A204.1 (cell line): ENCODE measurements at regions not wholly inside any gene's neighbourhood (a gene's known extent, or its start where the extent isn't known, plus 50 kb on each side); places are given as distances from the start of the nearest gene placed in this dataset.
"Not testable (repeated sequence)": the region's sequence is repeated elsewhere in the genome, so short reads cannot be mapped to it uniquely, and the experiment has no call there.

ENCODE experiments used
- FAIRE-seq: peaks from 2 replicates; lab custom pipeline; 2012; peaks lifted over from hg19 to GRCh38; lab: Jason Lieb, UNC

GRCh38 chr13:74570834-74571233 lies 436.6 kb upstream of the KLF12 start:
- no peak for FAIRE-seq

DNA sequence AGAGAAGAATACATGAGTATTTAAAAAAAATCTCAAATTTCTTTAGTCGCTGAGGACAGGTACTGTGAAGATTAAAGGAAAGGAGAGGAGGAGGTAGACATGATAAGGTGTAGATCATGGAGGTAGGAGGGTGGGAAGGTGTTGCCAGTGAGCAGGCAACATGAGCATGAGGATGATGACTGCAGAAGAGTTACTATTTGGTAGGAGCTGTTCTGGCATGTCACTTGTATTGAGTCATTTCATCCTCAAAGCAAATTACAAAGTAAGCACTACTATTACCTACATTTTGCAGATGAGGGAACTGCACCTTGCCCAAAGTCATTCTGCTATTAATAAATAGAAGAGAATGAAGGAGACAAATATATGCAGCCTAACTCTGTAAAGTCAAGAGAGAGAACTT lies 435.8 kb upstream of the KLF12 start:
- FAIRE-seq, result no peak

GRCh38 chr13:74569251-74569650 lies 435.0 kb upstream of the KLF12 start:
- FAIRE-seq, result no peak

DNA sequence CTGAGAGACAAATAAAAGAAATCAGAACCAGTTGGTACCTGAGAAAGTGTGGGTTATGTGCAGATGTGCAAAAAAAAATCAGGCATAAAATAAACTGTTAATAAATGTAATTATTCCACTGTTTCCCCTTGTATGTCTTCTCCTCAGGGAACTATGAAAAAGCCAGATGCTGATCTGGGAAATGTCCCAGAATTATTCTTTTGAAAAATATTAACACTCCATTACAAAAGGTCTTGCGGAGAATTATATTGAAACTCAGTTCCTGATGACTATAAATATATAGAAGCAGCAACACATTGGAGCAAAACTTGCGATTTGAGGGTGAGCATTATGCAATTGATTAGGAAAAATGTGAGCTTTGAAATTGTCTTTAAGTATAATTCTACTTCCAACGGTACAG lies 433.3 kb upstream of the KLF12 start:
- no peak for FAIRE-seq

DNA sequence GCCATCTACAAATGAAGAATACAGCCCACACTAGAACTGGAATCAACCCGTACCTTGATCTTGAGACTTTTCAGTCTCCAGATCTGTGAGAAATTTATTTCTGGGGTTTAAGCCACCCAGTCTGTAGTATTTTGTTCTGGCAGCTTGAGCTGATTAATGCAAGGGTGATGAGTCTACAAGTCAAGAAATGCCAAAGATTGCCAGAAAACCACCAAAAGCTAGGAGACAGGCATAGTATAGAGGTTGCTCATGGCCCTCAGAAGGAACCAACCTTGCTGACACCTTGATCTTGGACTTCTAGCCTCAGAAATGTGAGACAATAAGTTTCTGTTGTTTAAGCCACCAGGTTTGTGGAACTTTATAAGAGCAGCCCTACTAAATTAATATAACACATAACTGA lies 428.2 kb upstream of the KLF12 start:
- no peak for FAIRE-seq

DNA sequence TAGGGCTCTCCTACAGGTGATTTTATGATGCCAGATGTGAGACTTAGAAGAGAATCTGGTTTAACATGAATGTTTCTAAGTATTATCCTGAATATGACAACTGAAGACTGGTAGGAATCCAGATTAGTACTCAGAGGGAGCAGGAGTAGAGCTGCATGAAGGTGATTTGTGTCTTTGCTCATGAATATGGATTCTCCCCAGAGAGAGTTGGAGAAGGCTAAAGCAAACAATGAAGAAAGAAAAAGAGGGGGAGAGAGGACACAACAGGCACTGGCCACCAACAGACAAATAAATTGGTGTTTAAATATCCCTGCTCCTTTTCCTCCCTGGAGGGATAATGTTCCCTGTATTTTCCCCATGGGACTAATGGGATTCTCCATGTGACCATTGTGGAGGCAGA lies 427.0 kb upstream of the KLF12 start:
- no peak for FAIRE-seq

DNA sequence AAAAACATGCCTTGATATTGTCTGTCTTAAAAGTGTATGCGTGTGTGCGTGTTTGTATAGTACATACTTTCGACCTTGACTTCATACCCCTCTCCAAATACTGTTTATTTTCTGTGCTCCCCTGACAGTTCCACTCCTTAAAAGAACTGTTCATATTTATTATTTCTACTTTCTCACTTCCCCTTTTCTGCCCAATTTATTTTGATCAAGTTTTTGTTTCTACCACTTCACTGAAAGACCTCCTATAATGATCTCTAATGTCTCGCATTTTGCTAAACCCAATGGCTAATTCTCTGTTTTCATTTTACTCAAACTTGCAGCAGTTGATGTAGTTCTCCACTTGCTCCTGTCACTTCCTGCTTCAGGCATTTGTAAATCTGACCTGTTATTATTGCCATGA lies 426.1 kb upstream of the KLF12 start:
- FAIRE-seq, result no peak

- no peak for FAIRE-seq
These were observed 423.7 kb upstream of the KLF12 start for GRCh38 chr13:74557870-74558269.

DNA sequence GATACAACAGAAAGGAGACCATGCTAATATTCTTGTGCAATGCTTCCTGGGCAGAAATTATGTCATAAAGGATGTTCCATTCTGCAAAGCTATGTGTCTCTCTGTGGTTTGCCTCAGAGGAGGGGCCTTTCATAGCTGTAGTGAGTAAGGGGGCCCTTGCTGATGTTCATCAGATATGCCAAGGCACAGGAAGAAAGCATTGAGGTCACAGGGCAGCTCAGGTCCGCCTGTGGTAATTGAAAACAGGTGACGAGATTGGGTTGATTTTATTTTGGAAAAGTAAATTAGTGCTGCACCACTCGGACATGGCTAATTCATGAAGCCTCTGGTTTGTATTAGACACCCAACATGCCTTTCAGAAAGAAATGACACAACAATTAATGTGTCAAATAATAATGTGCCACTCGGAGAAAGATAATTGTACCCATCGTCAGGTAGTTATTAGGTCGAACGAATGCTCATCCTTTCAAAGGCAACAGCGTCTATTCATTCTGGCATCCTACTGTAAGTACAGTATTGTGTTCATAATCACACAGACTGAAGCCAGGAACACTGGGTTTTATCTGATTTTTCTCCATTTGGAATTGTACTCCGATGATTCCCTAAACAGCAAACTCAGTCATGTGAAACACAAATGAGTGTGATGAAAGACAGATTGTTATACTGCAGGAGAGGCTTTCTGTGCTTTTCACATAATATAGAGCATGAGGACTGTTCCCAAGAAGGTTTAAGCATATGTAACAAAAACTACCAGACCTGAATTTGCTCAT lies 421.6 kb upstream of the KLF12 start:
- no peak for FAIRE-seq

- no peak for FAIRE-seq
These were observed 421.0 kb upstream of the KLF12 start for GRCh38 chr13:74555276-74555625.

DNA sequence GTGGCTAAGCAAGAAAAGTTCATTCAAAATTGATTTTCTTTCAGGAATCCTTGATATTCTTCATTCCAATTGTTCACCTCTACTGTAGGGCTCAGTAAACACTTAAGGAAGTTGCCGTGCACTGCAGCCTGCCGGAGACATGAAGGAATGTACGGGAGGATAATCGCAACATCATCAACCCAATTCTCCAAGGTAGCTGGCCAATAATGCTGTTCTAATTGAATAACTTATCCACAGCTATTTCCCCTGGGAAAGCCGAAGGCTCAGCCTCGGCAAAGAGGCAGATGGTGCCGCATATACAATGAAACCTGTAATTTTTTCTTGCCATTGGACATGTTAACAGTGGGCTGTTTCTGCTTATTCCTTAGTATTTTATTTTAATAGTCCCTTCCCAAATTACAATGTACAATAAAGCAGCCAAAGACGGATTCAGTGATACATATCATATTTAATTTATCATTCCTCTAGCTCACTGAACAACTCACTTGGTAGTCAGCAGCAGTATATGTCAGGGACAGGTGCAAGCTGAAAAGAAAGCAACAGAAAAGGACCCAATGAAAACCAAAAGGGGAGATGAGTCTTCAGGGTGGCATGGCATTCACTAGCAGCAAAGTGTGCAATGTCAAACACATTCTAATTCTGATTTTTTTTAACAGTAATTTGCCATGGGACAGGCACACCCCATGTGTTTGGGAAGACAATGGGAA lies 420.5 kb upstream of the KLF12 start:
- no peak for FAIRE-seq

DNA sequence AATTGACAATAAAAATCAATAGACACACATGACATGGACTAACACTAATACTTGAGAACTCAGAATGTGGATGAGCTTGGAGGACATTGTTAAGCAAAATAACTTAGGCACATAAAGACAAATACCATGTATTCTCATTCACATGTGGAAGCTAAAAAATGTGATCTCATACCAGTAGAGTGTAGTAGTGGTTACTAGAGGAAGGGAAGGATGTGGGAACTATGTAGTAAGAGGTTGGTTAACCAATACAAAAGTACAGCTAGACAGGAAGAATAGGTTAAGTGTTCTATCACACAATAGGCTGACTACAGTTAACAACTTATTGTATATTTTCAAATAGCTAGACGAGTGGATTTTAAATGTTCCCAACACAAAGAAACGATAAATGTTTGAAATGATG lies 415.8 kb upstream of the KLF12 start:
- FAIRE-seq, result no peak

- not testable (repeated sequence) for FAIRE-seq
These were observed 402.4 kb upstream of the KLF12 start for GRCh38 chr13:74536649-74537048.

GRCh38 chr13:74533226-74533625 lies 399.0 kb upstream of the KLF12 start:
- no peak for FAIRE-seq

DNA sequence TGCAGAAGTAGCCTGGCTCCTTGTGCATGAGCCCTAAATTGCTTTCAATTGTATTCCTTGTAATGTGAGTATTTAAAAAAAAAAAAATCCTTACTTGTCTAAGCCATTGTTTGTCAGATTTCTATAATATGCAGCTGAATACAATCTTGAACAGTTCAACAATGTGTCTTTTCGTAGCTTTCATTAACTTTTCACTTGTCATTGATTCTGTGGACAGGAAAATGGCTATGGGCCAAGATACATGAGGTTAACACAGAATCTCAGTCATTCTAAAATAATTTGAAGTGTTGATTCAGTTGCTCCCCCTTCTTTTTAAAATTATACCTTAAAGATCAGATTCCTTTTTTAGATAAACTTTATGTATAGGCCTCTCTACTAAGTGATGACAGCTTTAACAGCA lies 395.8 kb upstream of the KLF12 start:
- no peak for FAIRE-seq

GRCh38 chr13:74528734-74529513 lies 394.7 kb upstream of the KLF12 start:
- no peak for FAIRE-seq

- no peak for FAIRE-seq
These were observed 388.9 kb upstream of the KLF12 start for GRCh38 chr13:74523057-74523456.

DNA sequence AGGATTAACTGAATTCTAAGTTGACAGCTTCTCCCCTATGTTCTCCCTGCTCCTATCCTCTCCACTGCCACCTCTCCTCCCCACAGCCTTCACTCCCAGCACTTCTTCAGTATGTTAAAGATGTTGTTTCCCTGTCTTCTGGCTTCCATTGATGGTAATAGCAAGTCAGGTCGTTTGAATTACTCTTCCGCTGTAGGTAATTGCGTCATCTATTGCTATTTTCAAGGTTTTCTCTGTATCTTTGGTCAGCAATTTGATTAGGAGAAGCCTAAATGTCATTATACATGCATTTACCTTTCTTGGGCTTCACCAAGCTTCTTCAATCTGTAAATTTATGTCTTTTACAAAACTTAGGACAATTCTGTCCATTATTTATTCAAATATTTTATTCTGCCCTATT lies 377.3 kb upstream of the KLF12 start:
- no peak for FAIRE-seq

DNA sequence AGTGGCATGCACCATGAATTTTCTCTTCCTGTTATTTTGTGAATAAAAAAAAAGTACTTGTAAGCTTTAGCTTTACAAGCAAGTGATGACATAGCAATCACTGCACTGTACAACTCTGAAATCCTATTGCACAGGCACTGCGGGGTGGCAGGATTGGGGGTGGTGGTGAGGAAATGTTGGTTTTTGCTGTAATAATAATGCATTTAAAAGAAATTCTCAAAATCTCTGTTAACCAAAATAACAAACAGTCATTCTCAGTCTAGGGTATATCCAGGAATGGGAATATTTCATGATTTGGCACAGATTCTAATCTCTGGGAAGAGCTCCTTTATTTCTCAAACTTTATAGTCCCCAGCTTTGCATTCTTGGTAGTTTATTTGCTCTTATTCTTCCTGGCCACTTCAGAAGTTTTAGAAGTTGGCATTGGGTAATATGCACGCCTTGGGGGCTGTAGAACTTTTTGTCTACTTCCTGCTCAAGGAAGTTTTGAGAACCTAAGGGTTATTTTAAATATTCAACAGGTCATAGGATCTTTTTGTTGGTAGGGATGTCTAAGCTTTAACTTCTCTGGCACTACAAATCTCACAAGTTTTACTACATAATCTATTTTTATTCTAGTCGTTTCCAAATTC lies 353.0 kb upstream of the KLF12 start:
- no peak for FAIRE-seq

DNA sequence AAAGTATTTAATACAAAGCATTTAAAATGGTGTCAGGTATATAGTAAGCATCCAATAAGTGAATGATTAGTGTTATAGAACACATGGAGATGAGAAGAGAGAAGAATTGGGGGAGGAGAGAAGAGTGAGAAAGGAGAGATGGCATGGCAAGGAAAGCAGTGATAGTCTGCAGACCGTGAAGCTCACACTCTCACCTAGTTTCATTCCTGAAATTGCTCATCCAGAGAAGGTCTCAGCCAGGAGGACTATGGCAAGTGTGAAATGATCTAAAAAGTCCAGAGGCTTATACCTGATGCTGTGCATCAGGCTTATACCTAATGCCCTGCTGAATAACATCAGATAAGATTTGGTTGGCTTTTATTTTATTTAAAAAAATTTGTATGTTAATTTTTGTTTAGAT lies 351.6 kb upstream of the KLF12 start:
- no peak for FAIRE-seq

- no peak for FAIRE-seq
These were observed 344.9 kb upstream of the KLF12 start for GRCh38 chr13:74479124-74479523.

- FAIRE-seq, result no peak
These were observed 342.6 kb upstream of the KLF12 start for GRCh38 chr13:74476788-74477187.

DNA sequence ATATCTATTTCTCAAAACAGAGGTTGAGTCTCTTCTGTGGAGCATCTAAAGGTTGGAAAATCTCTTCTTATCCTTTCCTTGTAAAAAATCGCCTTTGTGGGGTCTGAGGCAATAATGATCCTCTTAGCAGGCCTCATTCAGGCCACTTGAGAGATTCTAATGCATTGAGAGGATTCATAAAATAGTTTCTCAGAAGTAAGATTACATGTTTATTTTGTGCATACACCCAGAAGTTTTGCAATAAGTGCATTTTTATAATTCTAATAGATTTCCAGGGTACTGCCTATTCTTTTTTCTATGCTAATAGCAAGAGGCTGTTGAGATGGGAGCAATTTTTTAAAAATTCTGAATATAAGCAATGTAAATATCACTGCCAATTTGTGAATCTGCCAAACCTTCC lies 342.2 kb upstream of the KLF12 start:
- FAIRE-seq, result no peak
